ENCODE measurements at regions not wholly inside any gene's neighbourhood (a gene's known extent, or its start where the extent isn't known, plus 50 kb on each side); places are given as distances from the start of the nearest gene placed in this dataset.
A peak's percentile ranks its signal among the peaks of the same experiment; 100 is the strongest.
"Not testable (repeated sequence)": the region's sequence is repeated elsewhere in the genome, so short reads cannot be mapped to it uniquely, and the experiment has no call there.

DNA sequence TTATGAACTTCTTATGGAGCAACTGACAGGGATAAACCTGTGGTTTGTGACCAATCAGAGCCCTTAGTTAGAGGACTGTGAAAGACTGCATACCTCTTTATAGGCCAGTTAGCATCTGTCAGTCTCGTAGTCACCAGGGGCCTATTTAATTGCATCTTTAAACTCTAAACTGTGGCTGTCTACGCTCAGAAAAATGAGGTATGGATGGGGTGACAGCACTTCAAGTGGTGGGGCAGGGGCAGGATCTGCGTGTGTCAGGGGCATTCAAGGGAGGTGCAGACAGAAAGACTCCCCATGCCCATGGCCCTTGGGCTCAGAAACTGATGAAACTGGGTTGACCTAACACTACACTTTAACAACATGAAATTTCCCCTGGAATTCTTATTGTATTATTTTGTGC lies 132.6 kb upstream of the TBCA start:
- DNase-seq: peak in 1 of 2 experiments; percentile 8

DNA sequence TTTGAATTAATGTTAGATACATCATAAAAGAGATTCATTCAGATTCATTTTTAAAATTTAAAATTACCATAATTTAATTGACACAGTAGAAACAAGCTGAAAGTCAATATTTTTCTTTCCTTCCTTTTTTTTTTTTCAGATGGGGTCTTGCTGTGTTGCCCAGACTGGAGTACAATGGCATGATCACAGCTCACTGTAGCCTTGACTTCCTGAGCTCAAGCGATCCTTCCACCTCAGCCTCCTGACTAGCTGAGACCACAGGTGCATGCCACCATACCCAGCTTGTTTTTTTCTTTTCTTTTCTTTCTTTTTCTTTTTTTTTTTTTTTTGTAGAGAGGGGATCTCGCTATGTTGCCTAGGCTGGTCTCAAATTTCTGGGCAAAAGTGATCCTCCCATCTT lies 131.6 kb upstream of the TBCA start:
- DNase-seq: no peak

DNA sequence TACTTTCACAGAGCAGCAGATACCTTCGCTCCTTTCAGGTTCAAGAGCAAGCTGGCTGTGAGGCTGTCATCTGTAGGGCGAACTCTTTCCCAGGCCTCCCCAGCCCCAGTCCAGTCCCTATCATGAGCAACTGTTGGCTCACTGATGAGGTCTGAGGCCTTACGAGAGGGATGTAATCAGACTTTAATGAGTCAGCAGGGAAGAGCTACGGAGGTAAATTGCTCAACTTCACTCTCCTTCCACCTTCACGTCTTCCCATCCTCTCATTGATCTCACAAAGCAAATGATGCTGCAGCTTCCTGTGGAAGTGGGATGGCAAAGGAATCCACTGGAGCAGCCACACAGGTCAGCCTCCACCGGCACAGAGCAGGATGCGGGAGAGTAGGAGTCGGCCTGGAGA lies 130.7 kb upstream of the TBCA start:
- no peak for DNase-seq

DNA sequence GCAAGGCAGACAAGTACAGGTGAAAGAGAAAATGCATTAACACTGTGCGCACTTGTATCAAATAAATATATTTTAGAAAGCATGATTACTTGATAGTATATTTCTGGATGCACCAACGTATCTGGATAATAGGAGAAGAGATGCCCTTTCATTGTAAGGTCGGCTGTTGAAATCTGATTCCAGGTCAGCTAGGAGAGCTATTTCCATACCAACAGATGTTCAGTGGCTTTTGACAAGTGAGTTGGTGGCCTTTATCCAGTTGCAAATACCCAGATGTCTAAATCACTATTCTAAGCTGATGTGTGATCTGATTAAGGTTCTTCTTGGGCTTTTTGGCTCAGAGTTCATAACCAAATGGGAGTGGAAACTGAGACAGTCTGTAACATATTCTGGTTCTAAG lies 128.2 kb upstream of the TBCA start:
- no peak for DNase-seq

DNA sequence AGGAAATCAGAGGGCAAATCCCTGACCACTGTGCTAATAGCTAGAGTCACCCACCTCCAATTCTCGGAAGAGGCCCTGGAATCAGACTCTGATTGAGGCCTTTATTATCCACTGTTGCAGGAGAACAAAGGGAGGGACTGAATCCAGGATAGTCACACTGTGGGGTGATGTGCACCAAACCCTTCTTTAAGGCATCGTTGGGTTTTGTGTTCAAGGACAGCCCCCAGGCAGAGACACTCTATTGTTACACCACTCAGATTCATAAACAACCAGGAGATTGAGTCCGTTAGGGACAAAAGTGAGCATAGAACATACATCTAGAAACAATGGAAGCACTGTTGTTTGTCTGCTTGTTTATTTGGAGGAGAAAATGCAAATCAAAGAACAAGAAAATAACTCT lies 124.6 kb upstream of the TBCA start:
- no peak for DNase-seq

DNA sequence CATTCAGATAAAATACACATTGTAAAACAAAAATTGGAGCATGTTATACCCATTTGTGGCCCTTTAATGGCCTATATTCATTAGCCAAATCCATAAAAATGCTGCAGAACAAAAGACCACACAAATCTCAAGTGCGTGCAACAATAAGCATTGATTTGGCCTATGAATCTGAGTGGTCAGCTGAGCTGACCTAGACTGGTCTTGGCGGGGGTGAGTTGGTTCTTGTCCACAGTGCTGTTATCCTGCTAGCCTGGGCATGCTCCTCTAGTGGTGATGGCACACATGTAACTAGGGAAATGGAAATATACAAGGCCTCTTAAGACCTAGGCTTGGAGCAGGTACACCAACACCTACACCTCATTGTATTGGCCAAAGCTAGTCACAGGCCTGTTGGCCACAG lies 122.2 kb upstream of the TBCA start:
- no peak for DNase-seq

DNA sequence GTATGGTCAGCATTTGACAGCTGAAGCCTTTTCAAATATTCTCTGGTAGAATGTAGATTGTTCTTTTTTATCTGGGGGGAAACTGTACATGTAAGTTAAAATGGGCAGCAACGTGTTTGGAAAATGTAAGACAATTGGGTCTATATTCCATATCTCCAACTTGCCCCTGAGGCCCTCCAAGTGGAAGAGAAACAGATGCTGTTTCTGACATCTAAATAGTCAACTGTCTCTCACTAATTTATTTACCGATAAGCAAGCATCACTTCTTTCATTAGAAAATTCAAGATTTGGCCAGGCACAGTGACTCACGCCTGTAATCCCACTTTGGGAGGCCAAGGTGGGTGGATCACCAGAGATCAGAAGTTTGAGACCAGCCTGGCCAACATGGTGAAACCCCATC lies 120.2 kb upstream of the TBCA start:
- no peak for DNase-seq

DNA sequence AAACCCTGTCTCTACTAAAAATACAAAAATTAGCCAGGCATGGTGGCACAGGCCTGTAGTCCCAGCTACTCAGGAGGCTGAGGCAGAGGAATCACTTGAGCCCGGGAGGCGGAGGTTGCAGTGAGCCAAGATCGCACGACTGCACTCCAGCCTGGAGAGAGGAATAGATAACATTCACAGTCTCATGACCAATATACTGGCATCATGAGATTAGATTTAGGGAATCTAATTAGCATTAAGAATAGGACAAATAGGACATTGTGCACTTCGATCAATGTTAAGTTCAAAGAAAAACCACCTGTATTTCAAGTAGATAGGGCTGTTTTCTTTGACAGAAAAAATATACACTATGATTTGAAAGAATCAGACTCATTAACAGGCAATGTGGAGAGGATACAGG lies 118.0 kb upstream of the TBCA start:
- not testable (repeated sequence) for DNase-seq

DNA sequence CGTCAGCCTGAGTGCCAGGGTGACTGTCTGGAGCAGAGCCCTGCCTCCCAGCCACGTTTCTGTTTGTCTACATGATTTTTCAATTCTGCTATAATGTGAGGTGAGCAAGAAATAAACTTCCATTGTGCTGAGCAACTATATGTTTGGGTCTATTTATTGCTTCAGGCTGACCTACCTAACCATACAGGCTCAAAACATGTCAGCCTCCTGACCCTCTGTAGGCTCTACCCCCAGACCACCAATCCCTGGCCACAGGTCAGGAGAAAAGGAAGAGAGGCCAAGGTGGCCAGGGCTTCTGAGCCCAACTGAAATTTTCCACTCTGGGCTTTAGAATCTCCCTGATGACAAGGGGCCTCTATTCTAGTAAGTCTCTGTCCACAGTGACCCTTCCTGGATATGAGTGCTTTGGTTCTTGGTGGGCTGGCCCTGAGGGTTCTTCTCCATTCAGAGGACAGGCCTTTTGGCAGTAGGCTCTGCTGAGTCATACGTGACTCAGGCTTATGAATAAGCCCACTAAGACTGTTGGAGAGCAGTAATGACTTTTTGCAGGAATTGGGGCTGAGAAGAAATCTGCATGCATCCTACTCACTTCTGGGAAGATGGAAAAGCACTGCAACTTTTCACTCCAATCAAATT lies 117.2 kb upstream of the TBCA start:
- no peak for DNase-seq

DNA sequence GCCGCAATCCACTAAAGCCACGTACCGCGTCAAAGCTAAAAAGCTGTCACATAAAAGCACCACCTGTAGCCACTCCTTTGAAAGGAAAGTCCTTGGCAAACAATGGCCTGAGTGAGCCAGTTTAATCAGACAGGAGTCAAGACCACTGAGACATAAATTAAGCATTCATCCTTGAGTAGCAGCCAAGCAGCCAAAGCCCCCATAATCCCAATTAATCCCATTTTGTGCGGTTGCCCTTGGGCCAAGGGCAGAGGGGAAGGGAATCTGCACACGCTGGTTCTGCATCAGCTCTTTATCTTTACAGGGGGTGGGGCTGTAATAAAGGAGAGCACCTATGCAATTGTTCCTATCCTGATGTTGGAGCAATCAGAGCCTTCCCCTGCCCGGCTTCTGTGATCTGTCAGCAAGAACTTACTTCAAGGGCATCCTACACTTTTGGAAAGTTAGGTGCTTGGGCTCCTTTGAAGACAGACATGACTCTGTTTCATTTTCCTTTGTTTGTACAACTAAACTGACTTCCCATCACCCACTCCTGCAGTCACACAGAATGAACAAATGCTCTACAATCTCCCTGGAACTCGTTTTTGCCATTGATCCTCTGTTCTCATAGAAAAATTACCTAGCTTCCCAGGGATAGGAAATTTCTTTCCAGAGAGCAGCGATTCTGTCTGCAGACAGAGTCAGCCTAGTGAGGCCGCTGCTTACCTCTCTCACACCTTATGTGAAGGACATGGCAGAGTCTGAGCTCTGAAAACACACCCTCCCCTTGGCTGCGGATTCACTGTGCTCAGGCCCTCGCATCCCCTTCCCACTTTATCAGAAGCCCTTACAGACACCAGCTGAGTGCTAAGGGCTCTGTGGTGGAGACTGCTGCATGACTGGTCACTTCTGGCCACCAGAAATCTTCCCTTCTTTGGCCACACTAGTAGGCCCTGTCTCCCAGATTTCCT lies 116.2 kb upstream of the TBCA start:
- DNase-seq: peak; percentile 65 to 70

DNA sequence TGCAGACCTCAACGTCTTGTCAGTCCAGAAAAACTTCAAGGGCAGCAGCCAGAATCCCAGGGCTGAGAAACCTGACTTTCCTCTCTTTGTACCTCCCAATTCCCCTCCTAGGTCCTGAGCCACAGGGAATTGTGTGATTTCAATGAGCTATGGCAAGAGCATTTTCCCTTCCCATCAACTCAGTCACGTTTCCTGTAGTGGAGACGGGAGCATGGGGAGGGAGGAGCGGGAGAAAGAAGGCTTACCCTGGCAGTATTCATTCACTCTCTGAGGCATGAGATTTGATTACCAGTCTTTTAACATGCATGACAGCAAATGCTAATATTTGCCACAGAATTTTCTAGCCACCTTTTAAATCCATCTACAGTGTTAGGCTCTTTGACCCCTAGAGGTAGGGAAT lies 109.4 kb upstream of the TBCA start:
- peak; percentile 37 to 84 for DNase-seq

DNA sequence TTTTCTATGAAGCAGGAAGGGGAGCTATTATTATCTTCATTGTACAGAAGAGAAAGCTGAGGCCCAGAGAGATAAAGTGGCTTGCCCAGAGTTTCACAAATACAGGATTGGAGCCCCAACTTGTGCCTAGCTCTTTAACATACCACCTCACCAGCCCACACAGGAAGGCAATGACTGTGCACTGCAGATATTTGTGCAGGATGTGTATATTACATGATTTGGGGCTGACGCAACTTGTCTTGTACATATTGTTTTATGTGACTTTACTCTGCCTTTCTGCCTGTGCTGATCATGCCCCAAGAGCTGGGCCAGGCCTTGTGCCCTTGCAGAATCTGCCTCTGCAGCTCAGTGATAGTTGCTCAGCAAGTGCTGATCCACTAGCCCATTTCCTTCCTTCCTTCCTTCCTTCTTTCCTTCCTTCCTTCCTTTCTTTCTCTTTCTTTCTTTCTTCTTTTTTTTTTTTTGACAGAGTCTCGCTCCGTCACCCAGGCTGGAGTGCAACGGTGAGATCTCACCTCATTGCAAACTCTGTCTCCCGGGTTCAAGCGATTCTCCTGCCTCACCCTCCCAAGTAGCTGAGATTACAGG lies 106.6 kb upstream of the TBCA start:
- DNase-seq: no peak

DNA sequence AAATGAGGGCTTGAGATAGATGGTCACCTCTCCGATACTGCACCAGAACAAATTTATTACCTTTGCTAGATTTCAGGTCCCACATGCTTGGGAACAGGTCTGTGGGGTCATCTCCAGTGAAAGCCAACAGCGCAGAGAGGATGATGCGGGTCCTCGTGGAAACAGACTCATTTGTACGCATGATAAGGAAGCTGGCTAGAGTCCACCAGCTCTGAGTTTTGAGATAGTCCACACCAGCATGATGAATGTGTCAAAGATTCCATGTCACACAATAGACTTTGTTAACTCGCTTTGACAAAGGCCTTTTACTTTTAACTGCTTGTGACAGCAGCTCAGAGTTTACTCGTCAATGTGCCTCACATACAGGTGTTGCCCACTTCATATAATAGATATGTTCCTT lies 105.4 kb upstream of the TBCA start:
- no peak for DNase-seq

DNA sequence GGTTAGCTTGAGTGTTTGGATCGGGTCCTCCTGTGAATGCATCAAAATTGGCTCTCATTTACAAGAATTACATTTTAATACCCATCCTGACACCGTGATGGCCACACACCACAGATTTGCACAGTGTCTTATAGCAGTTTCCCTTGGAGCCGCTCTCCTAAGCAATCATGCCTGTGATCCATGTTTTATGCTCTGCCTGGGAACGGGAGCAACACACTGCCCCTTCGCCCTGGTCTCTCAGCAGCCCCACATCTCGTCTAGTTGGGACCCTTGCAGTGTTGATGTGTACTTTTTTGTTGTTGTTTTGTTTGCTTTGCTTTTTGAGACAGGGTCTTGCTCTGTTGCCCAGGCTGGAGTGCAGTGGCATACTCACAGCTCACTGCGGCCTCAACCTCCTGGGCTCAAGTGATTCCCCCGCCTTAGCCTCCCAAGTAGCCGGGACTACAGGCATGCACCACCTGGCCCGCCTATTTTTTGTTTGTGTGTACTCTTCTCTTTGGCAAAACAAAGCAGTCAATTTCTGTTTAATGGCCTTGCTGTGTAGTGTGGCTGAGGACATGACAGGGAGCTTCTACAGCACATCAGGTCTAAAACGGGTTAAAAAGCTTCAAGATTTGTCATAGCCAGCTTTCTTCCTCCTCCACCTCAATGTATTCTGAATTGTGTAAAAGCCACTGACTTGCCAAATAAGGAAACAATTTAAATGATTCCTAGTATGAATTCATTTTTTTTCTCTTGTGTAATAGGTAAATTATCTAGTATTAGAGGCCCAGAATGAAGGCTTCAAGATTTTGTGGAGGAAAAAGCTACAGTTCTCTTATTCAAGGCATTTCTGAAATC lies 101.6 kb upstream of the TBCA start:
- no peak for DNase-seq

DNA sequence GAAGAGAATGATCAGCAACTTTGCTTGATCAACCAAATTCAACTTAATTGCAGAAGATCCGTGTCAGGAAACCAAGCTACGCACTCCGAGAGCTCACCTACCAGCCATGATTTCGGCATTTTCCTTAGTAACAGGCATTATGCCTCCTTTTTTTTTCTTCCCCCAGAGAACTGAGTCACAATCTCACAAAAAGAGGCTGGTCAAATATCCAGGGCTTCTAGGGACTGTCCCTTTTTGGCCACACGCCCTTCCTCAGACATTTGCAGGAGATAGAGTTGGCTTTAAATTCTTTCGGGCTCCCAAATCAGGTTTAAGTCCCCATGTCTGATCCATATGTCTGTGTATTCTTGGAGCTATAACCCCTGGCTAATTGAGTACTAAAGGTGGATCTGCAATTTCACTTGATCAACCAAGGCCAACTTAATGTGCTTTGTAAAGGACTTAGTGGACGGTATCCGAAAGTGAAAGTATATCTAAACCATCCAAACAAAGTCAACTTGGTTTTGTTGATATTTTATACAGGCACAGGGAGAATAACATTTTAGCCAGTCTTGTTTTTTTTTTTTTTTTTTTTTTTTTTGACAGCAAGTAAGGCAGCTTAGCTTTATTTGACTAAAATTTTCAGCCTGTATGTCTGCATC lies 100.8 kb upstream of the TBCA start:
- DNase-seq: no peak

DNA sequence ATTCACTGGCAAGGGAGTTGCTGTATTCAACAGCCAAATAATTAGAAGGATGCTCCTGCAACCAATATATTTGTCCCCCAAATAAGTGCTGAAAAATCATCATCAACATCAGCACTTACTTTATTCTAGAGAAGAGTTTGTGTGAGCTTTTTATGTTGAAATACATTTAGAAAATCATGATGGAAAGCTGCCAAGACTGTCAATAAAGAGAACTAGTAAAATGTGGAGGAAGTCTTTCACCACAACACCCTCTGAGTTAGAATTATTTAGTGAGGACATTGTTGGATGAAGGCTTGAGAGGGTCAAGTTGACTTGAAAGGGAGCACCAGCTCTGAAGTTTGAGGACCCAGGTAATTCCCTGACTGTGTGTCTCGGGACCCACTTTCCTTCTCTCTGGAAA lies 100.2 kb upstream of the TBCA start:
- no peak for DNase-seq

DNA sequence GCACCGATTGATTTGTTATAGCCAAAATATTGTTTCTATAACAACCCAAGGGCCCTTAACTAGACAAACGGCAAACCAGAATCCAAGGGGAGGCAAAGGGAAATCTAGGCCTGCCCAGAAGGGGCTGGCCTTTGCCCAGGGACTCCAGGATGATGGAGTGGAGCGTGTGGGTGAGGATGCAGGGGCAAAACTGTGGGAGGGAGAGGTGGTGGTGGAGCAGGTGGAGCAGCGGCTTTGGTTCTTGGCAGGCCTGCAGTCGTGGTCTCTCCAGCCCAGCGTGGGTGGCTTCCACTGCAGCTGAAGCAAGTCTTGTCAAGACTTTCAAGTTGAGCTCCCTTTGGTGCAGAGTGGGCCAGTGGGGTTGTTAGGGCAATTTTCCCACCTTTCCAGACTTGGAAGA lies 98.6 kb upstream of the TBCA start:
- DNase-seq: peak; percentile 73 to 88

DNA sequence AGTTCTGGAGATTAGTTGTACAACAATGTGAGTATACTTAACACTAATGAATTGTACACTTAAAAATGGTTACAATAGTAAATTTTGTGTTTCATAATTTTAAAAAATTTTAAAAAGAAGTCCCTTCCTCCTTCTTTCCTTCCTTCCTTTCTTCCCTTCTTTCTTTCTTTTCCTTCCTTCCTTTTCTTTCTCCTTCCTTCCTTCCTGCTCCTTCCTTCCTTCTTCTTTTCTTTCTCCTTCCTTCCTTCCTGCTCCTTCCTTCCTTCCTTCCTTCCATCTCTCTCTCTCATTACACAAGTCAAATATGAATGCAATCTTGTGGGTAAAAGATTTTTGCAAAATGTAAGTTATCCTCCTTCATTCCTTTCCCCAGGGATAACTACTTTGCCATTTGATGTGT lies 97.1 kb upstream of the TBCA start:
- no peak for DNase-seq

DNA sequence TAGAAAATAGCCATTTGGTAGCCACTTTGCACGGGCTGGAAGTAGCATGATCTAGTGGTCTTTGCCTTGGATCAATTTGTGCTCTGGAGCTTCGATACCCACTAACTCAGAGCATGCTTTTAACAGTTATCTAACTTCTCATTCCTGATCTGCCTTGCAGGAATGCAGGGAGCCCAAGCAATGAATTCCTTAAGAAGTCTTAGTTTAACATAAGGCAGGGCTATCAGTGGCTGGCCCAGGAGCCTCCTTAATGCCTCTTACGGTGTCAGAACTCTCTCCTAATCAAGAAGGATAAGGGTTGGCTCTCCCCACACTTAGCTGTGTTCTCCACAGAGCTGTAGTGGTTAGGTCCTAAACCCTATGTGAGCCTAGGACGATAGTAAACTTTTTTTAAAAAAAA lies 95.8 kb upstream of the TBCA start:
- no peak for DNase-seq

DNA sequence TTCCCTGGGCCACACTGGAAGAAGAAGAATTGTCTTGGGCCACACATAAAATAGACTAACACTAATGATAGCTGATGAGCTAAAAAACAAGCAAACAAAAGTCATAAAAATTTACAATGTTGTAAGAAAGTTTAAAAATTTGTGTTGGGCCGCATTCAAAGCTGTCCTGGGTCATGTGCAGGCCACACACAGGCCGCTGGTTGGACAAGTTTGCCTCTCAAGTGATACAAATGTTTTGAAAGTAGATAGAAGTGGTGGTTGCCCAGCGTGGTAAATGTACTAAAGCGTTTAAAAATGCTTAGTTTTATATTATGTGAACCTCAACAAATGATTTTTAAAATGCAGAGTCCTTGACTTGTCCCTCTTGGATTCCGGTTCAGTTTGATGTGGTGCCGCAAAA lies 94.9 kb upstream of the TBCA start:
- no peak for DNase-seq

DNA sequence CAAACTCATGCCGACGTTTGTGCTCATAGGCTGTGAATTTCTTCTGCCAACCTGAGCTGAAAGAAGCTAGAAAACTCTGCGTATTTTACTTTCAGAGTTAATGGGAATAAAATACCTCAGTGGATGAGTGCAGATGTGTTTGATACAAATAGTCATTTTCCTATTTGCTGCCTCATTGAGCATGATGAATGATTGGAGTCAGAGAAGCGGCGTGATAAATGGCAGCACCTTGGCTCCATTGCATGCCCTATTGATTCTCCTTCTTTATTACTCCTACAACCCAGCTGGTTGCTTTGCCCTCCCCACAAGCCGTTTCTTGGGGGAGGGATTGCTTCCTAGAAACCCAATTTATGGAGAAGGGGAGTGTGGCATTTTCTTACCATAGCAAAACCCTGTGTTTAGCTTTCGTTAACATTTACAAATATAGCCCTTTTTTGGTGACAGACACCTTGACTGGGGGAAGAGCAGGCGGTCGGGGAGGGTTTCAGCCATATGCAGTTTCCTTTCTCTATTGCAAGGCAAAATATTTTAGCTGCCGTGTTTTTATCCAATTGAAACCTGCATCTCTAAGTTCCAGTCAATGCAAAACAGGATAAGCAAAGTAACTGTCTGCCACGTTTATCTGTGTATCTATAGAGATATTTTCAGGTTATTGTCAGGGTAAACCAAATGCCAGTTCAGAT lies 93.1 kb upstream of the TBCA start:
- peak; percentile 83 to 87 for DNase-seq

DNA sequence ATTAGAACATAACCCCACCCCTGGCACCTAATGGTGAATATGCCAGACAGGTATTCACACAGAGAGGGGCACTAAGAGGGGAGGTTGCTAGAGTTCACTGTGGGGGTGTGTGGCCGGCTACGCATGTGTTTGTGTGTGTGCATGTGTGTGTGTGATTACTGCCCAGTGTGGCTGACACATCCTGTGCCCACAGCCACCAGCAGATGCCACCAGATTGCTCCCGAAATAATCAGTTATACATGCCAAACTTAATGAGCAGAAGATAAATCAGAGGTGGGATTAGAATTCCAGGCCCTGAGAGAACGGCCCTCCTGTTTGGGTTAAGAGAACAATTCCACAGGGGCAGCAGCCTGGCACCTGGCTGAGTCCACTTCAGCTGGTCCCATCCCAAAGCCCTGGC lies 91.8 kb upstream of the TBCA start:
- DNase-seq: peak in 1 of 2 experiments; percentile 36

Measured in NCI-H187 (cell line).